Ovary (tissue), 1 donor: ENCODE measurements at regions not wholly inside any gene's neighbourhood (a gene's known extent, or its start where the extent isn't known, plus 50 kb on each side); places are given as distances from the start of the nearest gene placed in this dataset.

Experiments used
- EP300 ChIP-seq: sonication (generic); formaldehyde crosslinking; IDR thresholded peaks from one replicate; pipeline ENCODE4 v1.6.1; 2017; ENCODE audit warnings: antibody characterized with exemption
- POLR2A ChIP-seq: fragments of 450-650 bp; IDR thresholded peaks from one replicate; pipeline ENCODE4 v1.6.1; 2017; ENCODE audit warnings: antibody characterized with exemption, mild to moderate bottlenecking, moderate library complexity

DNA sequence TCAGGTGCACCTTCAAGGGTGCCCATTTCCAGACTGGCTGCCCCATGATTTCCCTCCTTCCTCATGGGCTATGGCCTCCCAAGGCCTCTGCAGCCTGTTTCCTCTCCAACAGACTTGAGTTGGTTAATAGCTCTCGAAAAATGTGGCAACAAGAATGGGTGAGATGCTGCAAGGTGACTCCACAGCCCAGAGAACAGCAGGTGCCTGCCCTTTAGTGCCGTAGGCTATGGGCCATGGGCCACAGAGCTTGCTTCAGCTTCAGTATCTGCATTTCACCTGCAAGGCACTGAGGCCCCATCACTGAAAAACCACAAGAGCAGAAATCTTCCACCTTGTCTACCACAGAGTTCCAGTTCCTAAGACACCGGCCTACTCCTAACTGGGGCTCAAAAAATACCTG is 122.0 kb downstream of the ETS2 start:
- no peak for TF ChIP-seq POLR2A
- TF ChIP-seq EP300, result no peak
